GM23338 (cell line): ENCODE measurements at regions not wholly inside any gene's neighbourhood (a gene's known extent, or its start where the extent isn't known, plus 50 kb on each side); places are given as distances from the start of the nearest gene placed in this dataset.

Experiments used
- STAT1 ChIP-seq: IDR thresholded peaks from one replicate; pipeline ENCODE4 v1.6.1; 2016; ENCODE audit warnings: antibody characterized with exemption; ENCODE audit not compliant: unreplicated experiment
- TF ChIP-seq, protein P1 (sequence below), 2 experiments: fragments of 200-600 bp in 1 of 2; sonication (generic) in 1 of 2; conservative IDR thresholded peaks; 2 replicates each; pipeline versions ENCODE4 v1.5.1 to v1.6.1; 2016 to 2017; ENCODE audit warnings: antibody characterized with exemption in 2 of 2, low read depth in 2 of 2, mild to moderate bottlenecking in 2 of 2, moderate library complexity in 1 of 2

GRCh38 chr2:122451697-122452096 lies 696.2 kb downstream of the TSN start:
- TF ChIP-seq, protein P1, sequence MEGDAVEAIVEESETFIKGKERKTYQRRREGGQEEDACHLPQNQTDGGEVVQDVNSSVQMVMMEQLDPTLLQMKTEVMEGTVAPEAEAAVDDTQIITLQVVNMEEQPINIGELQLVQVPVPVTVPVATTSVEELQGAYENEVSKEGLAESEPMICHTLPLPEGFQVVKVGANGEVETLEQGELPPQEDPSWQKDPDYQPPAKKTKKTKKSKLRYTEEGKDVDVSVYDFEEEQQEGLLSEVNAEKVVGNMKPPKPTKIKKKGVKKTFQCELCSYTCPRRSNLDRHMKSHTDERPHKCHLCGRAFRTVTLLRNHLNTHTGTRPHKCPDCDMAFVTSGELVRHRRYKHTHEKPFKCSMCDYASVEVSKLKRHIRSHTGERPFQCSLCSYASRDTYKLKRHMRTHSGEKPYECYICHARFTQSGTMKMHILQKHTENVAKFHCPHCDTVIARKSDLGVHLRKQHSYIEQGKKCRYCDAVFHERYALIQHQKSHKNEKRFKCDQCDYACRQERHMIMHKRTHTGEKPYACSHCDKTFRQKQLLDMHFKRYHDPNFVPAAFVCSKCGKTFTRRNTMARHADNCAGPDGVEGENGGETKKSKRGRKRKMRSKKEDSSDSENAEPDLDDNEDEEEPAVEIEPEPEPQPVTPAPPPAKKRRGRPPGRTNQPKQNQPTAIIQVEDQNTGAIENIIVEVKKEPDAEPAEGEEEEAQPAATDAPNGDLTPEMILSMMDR (conservative IDR thresholded peaks at IDR 0.05; ENCODE audit: low read depth in 2 of 2), result no peak
- no peak for TF ChIP-seq STAT1
